ENCODE measurements at regions not wholly inside any gene's neighbourhood (a gene's known extent, or its start where the extent isn't known, plus 50 kb on each side); places are given as distances from the start of the nearest gene placed in this dataset.

DNA sequence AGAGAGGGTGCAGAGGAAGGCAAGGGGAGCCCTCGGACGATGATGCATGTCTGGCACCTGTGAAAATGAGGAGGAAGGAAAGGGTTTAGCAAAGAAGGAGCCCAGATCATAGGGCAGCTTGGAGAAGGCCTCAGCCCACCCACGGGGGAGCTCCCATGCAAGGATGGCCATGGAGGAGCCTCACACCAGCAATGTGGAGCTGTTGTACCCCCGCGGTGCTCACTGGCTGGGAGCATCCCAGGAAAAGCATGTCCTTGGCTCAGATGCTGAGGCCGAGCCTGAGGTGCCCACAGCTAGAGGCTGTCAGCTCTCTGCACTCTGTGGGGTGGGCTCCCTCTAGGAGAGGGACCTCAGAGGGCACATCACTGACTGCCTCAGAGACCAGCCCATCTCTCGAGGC, 622.6 kb downstream of the AACS start:
- Histone ChIP-seq H3K27ac (ENCODE audit: insufficient read depth, low read depth, low read length) (no peak overlapping the region), H4K20me1 (replicated peaks; ENCODE audit: control insufficient read depth, extremely low read depth, insufficient read depth, low read length) (no peaks in the 10 kb centered on the region), H3K9me3 (replicated peaks; ENCODE audit: control insufficient read depth, insufficient read depth, low read length) (peaks cover 6% of the 10 kb centered on the region), H3K36me3 (ENCODE audit: control insufficient read depth in 2 of 2, extremely low read depth in 1 of 2, insufficient read depth in 2 of 2, low read length in 2 of 2) (no peaks in the 10 kb centered on the region), H3K9me1 (replicated peaks; ENCODE audit: control insufficient read depth, extremely low read depth, insufficient read depth, low read length) (no peaks in the 10 kb centered on the region), H3K27me3 (ENCODE audit: control insufficient read depth in 2 of 2, insufficient read depth in 2 of 2, low read length in 2 of 2) (no peaks in the 10 kb centered on the region), H2AFZ (ENCODE audit: low read depth, low read length) (no peak overlapping the region), H3K4me1 (ENCODE audit: control insufficient read depth, extremely low read depth, insufficient read depth, low read length) (no peaks in the 10 kb centered on the region), H3K9ac (replicated peaks; ENCODE audit: extremely low read depth, insufficient read depth, low read length) (no peak overlapping the region), H3K79me2 (ENCODE audit: control insufficient read depth, insufficient read depth, low read length) (no peaks in the 10 kb centered on the region), H3K4me2 (ENCODE audit: insufficient read depth, low read length) (no peak overlapping the region), H3K4me3 (replicated peaks in 1 of 3; ENCODE audit: insufficient read depth in 1 of 3, low read depth in 1 of 3, low read length in 3 of 3) (no peak overlapping the region)
- ChIA-PET POLR2A (no interaction called here), CTCF (no interaction called here)
- TF ChIP-seq POLR2A (IDR thresholded peaks at IDR 0.05; ENCODE audit: low read depth, low read length) = no peak
- TF ChIP-seq, protein P1, sequence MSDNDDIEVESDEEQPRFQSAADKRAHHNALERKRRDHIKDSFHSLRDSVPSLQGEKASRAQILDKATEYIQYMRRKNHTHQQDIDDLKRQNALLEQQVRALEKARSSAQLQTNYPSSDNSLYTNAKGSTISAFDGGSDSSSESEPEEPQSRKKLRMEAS (IDR thresholded peaks at IDR 0.05; ENCODE audit: insufficient read depth, insufficient read length) = no peak
- TF ChIP-seq FOS (IDR thresholded peaks at IDR 0.05; ENCODE audit: borderline replicate concordance, insufficient read depth, low read length) = no peak
- no peak for TF ChIP-seq EZH2 (IDR thresholded peaks at IDR 0.05; ENCODE audit: borderline replicate concordance, low read depth, low read length, severe bottlenecking)
- TF ChIP-seq JUN (IDR thresholded peaks at IDR 0.05; ENCODE audit: borderline replicate concordance, insufficient read depth, insufficient read length, low read depth) = no peak
- no peak for TF ChIP-seq MYC (IDR thresholded peaks at IDR 0.05; ENCODE audit: low read depth, low read length)
- FAIRE-seq = no peak
- no TSS peak for BruUV-seq (replicated peaks)
- no peak for DNase-seq (ENCODE audit: low read depth, low spot score)
- intact Hi-C loops (cut with micrococcal nuclease) = no loop called here
- dilution Hi-C loops (cut with MboI; ENCODE audit: extremely low pct_ligation_motif_present, low sequenced_read_pairs) = no loop called here

DNA sequence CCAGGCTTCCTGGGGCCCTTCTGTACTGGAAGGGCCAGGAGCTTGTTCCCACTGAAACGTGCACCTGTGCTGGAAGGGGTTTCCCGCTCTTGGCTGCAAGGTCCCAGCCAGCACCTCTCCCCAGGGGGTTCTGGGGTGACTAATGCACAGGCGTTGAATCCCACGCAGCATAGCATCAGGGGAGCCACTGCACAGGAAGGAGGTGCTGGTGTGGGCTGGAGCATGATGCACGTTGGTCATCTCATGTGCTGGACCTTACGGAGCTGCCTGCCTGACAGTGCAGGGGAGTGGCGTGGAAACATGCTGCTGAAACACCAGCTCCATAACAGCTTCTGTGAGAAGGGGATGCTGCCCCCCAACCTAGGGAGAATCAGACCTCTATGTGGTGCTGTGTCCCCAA, 623.0 kb downstream of the AACS start:
- FAIRE-seq (no peak), DNase-seq (ENCODE audit: low read depth, low spot score) (no peak)
- Histone ChIP-seq H3K27me3 (ENCODE audit: control insufficient read depth in 2 of 2, insufficient read depth in 2 of 2, low read length in 2 of 2) (no peaks in the 10 kb centered on the region), H4K20me1 (replicated peaks; ENCODE audit: control insufficient read depth, extremely low read depth, insufficient read depth, low read length) (no peaks in the 10 kb centered on the region), H3K9me3 (replicated peaks; ENCODE audit: control insufficient read depth, insufficient read depth, low read length) (peaks cover 6% of the 10 kb centered on the region), H3K9ac (replicated peaks; ENCODE audit: extremely low read depth, insufficient read depth, low read length) (no peak overlapping the region), H3K4me3 (replicated peaks in 1 of 3; ENCODE audit: insufficient read depth in 1 of 3, low read depth in 1 of 3, low read length in 3 of 3) (no peak overlapping the region), H3K27ac (ENCODE audit: insufficient read depth, low read depth, low read length) (no peak overlapping the region), H3K4me2 (ENCODE audit: insufficient read depth, low read length) (no peak overlapping the region), H3K9me1 (replicated peaks; ENCODE audit: control insufficient read depth, extremely low read depth, insufficient read depth, low read length) (no peaks in the 10 kb centered on the region), H2AFZ (ENCODE audit: low read depth, low read length) (no peak overlapping the region), H3K79me2 (ENCODE audit: control insufficient read depth, insufficient read depth, low read length) (no peaks in the 10 kb centered on the region), H3K36me3 (ENCODE audit: control insufficient read depth in 2 of 2, extremely low read depth in 1 of 2, insufficient read depth in 2 of 2, low read length in 2 of 2) (no peaks in the 10 kb centered on the region), H3K4me1 (ENCODE audit: control insufficient read depth, extremely low read depth, insufficient read depth, low read length) (no peaks in the 10 kb centered on the region)
- dilution Hi-C loops (cut with MboI; ENCODE audit: extremely low pct_ligation_motif_present, low sequenced_read_pairs) (no loop called here), intact Hi-C loops (cut with micrococcal nuclease) (no loop called here)
- CTCF ChIA-PET = no interaction called here
- POLR2A ChIA-PET = no interaction called here
- TF ChIP-seq EZH2 (IDR thresholded peaks at IDR 0.05; ENCODE audit: borderline replicate concordance, low read depth, low read length, severe bottlenecking) = no peak
- TF ChIP-seq GATA2 (IDR thresholded peaks at IDR 0.05; ENCODE audit: insufficient read depth, insufficient read length, low read depth, low read length) = no peak
- TF ChIP-seq POLR2AphosphoS5 (IDR thresholded peaks at IDR 0.05; ENCODE audit: insufficient read depth, low read depth, low read length) = no peak
- TF ChIP-seq CTCF (IDR thresholded peaks at IDR 0.05; ENCODE audit: extremely low read depth in 1 of 2, insufficient read depth in 1 of 2, low read depth in 1 of 2, low read length in 2 of 2) = no peak
- no peak for TF ChIP-seq POLR2A (IDR thresholded peaks at IDR 0.05; ENCODE audit: low read depth, low read length)
- no peak for TF ChIP-seq JUN (IDR thresholded peaks at IDR 0.05; ENCODE audit: borderline replicate concordance, insufficient read depth, insufficient read length, low read depth)
- no peak for TF ChIP-seq MYC (IDR thresholded peaks at IDR 0.05; ENCODE audit: low read depth, low read length)
- TF ChIP-seq, protein P1 (IDR thresholded peaks at IDR 0.05; ENCODE audit: insufficient read depth, insufficient read length) = no peak
- no peak for TF ChIP-seq FOS (IDR thresholded peaks at IDR 0.05; ENCODE audit: borderline replicate concordance, insufficient read depth, low read length)
- no TSS peak for BruUV-seq (replicated peaks)

All from endothelial cell of umbilical vein (primary cell).